GM12878 (cell line): ENCODE measurements at regions not wholly inside any gene's neighbourhood (a gene's known extent, or its start where the extent isn't known, plus 50 kb on each side); places are given as distances from the start of the nearest gene placed in this dataset.

Experiments used
- ATAC-seq: fragments of 200-7000 bp; cut with Tn5 transposase; 3 replicates; pipeline ENCODE4 v1.9.1; 2020; ENCODE audit warnings: mild to moderate bottlenecking, moderate library complexity
- BruUV-seq: library from RNA; stranded (reverse); fragments of 400-500 nt; replicated peaks from 2 replicates; lab custom pipeline; 2021; lab: Mats Ljungman, UMichigan
- CTCF ChIA-PET: fragments of 300-600 bp; sonication (Branson Sonifier 250); formaldehyde crosslinking; extraction: SDS; loops from one replicate; lab custom pipeline; 2021; ENCODE audit warnings: inconsistent platforms; lab: Yijun Ruan, JAX
- POLR2A ChIA-PET: fragments of 350-600 bp; formaldehyde crosslinking; extraction: SDS; loops from one replicate; lab custom pipeline; 2021; ENCODE audit warnings: inconsistent platforms; lab: Charles Lee
- RAD21 ChIA-PET: fragments of 300-600 bp; sonication (Branson Sonifier 250); formaldehyde crosslinking; loops from one replicate; lab custom pipeline; 2023; ENCODE audit warnings: antibody characterized with exemption; ENCODE audit not compliant: unreplicated experiment; lab: Charles Lee
- SMC1A ChIA-PET: fragments of 300-600 bp; sonication (Branson Sonifier 250); formaldehyde crosslinking; loops from one replicate; lab custom pipeline; 2023; ENCODE audit not compliant: unreplicated experiment, uncharacterized antibody; lab: Charles Lee
- DNase-seq: peaks from one replicate; pipeline ENCODE4 v3.0.0-alpha.2; 2011; ENCODE audit warnings: low read depth, low spot score
- FAIRE-seq: peaks from 3 replicates; lab custom pipeline; 2011; peaks lifted over from hg19 to GRCh38; lab: Jason Lieb, UNC
- H2AFZ ChIP-seq: 2 replicates; pipeline ENCODE4 v1.6.0; 2011; ENCODE audit warnings: low read depth, low read length, control low read depth; ENCODE audit not compliant: control insufficient read depth
- H3K27ac ChIP-seq: 2 replicates; pipeline ENCODE4 v1.5.1; 2011; ENCODE audit warnings: control low read depth; ENCODE audit not compliant: control insufficient read depth, insufficient read depth
- H3K27me3 ChIP-seq, 2 experiments: replicated peaks in 1 of 2; 2 replicates each; pipeline versions ENCODE4 v1.6.0 to v1.6.1; 2011; ENCODE audit warnings: low read length in 1 of 2; ENCODE audit not compliant: control insufficient read depth in 2 of 2, insufficient read depth in 2 of 2
- H3K36me3 ChIP-seq, 2 experiments: 2 replicates each; pipeline ENCODE4 v1.5.1; 2011; ENCODE audit warnings: low read length in 1 of 2; ENCODE audit not compliant: control insufficient read depth in 2 of 2, insufficient read depth in 2 of 2
- H3K4me1 ChIP-seq: 2 replicates; pipeline ENCODE4 v1.6.1; 2011; ENCODE audit warnings: mild to moderate bottlenecking, low read length, moderate library complexity, mixed read lengths; ENCODE audit not compliant: control insufficient read depth, insufficient read depth
- H3K4me2 ChIP-seq: 2 replicates; pipeline ENCODE4 v1.6.0; 2011; ENCODE audit warnings: control low read depth; ENCODE audit not compliant: control insufficient read depth, insufficient read depth
- H3K4me3 ChIP-seq: fragments of 200-600 bp; sonication (generic); 2 replicates; pipeline ENCODE4 v1.5.1; 2016
- H3K79me2 ChIP-seq: 2 replicates; pipeline ENCODE4 v1.6.0; 2011; ENCODE audit warnings: low read length; ENCODE audit not compliant: control insufficient read depth, insufficient read depth
- H3K9ac ChIP-seq: 2 replicates; pipeline ENCODE4 v1.8.0; 2011; ENCODE audit warnings: low read length, control low read depth, mixed read lengths; ENCODE audit not compliant: control insufficient read depth, insufficient read depth
- H3K9me3 ChIP-seq: replicated peaks from 3 replicates; pipeline ENCODE4 v1.5.1; 2011; ENCODE audit warnings: mild to moderate bottlenecking, low read length; ENCODE audit not compliant: control insufficient read depth, insufficient read depth
- H4K20me1 ChIP-seq: 2 replicates; pipeline ENCODE4 v1.6.0; 2011; ENCODE audit not compliant: control insufficient read depth, insufficient read depth
- ASH2L ChIP-seq: fragments of 300-600, 200-600 bp; sonication (generic); IDR thresholded peaks from 2 replicates; pipeline ENCODE4 v1.6.1; 2017; ENCODE audit warnings: low read depth, mild to moderate bottlenecking, borderline replicate concordance
- BCL11A ChIP-seq: IDR thresholded peaks from 2 replicates; pipeline ENCODE4 v1.6.1; 2011; ENCODE audit warnings: low read depth, low read length
- CHD2 ChIP-seq: IDR thresholded peaks from 2 replicates; pipeline ENCODE4 v1.6.1; 2011; ENCODE audit warnings: low read depth, low read length, improper control_type of control experiment, borderline replicate concordance
- ELK1 ChIP-seq: IDR thresholded peaks from 2 replicates; pipeline ENCODE4 v1.6.1; 2012; ENCODE audit warnings: low read depth, low read length, improper control_type of control experiment
- NR2F1 ChIP-seq: fragments of 450-650 bp; conservative IDR thresholded peaks from 2 replicates; pipeline ENCODE4 v1.6.1; 2017; ENCODE audit warnings: mild to moderate bottlenecking
- SMAD1 ChIP-seq: fragments of 450-650 bp; IDR thresholded peaks from 2 replicates; pipeline ENCODE4 v1.6.1; 2018; ENCODE audit warnings: mild to moderate bottlenecking, low read depth; ENCODE audit not compliant: partially characterized antibody
- YBX1 ChIP-seq: fragments of 450-650 bp; IDR thresholded peaks from 2 replicates; pipeline ENCODE4 v1.6.1; 2016; ENCODE audit warnings: antibody characterized with exemption
- WGBS: methylation state at CpG from one replicate; pipeline ENCODE4 v1.1.6; 2016; ENCODE audit warnings: low lambda C conversion rate; ENCODE audit not compliant: insufficient replicate concordance, insufficient coverage; ENCODE audit errors: missing lambda C conversion rate; 5-methylcytosine and 5-hydroxymethylcytosine counted together
- in situ Hi-C: fragments of 300-500 bp; cut with MboI; formaldehyde crosslinking; loops from 9 replicates; pipeline ENCODE4 v1.14.3; 2018; ENCODE audit warnings: mixed read lengths
- intact Hi-C: fragments of 100-400 bp; cut with micrococcal nuclease; formaldehyde crosslinking; loops from one replicate; pipeline ENCODE4 v1.14.2; 2022; ENCODE audit not compliant: unreplicated experiment

GRCh38 chr10:130820880-130821482, 490.5 kb downstream of the TCERG1L start:
- H3K36me3 ChIP-seq: no peaks in the 10 kb centered on the region
- H4K20me1 ChIP-seq: no peaks in the 10 kb centered on the region
- 18% methylated on average over 11 of the region's 11 CpGs for WGBS
- H3K4me2 ChIP-seq: no peak overlapping the region
- H3K4me1 ChIP-seq: no peaks in the 10 kb centered on the region
- TF ChIP-seq ELK1: no peak
- no peak for TF ChIP-seq ASH2L
- no peak for TF ChIP-seq CHD2
- no peak for TF ChIP-seq BCL11A
- no peak for TF ChIP-seq SMAD1
- TF ChIP-seq NR2F1: no peak
- TF ChIP-seq YBX1: no peak
- intact Hi-C loops (no loop called here), in situ Hi-C loops (no loop called here)
- no peaks in the 10 kb centered on the region; the same call in 2 of the 3 replicates for H3K9me3 ChIP-seq
- no peak for DNase-seq
- BruUV-seq: no TSS peak
- no peaks in the 10 kb centered on the region for H3K79me2 ChIP-seq
- no peak for ATAC-seq
- H3K9ac ChIP-seq: no peak overlapping the region
- RAD21 ChIA-PET: no interaction called here
- FAIRE-seq: no peak
- CTCF ChIA-PET: no interaction called here
- no peak overlapping the region for H3K4me3 ChIP-seq
- POLR2A ChIA-PET: no interaction called here
- SMC1A ChIA-PET: interaction anchor here (0.6 kb wide), 1 partner anchor 379 kb away, joined by 3 read pairs; no protein-coding TSS in a partner anchor
- H3K27me3 ChIP-seq: no peaks in the 10 kb centered on the region
- no peak overlapping the region for H3K27ac ChIP-seq
- H2AFZ ChIP-seq: no peak overlapping the region
